ENCODE measurements at regions not wholly inside any gene's neighbourhood (a gene's known extent, or its start where the extent isn't known, plus 50 kb on each side); places are given as distances from the start of the nearest gene placed in this dataset.

DNA sequence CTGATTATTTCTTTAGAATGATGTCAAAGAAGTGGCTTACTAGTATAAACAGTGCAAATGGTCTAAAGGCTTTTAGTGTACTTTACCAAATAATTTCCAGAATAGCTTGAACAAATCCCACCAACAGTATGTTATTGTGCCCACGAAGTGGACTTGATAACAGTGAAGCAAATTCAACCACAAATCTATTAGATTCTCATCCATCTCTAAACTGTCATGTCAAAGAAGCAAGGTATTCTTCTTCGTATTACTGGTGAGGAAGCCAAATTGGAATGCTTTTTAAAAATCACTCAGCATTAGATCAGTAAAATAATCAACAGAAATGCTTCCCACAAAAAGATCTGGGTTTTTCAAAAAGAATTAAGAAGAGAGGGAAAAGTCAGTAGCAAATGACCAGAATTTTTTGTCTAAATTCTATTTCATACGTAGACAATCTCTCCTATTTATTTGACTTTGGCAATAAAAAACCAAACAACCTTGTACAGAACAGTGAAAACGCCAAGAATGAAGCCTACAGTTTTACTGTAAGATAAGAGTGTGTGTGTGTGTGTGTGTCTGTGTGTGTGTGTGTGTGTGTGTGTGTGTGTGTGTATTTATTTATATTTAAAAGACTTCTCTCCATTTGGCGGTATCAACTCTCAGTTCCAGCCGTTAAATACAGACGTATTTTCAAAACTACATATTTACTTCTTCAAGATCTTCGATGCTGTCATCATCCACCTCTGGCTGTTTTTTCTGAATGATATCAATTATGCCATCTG lies 114.6 kb downstream of the CYB561 start:
- H3K79me2 ChIP-seq (ENCODE audit: insufficient read depth, low read depth) = no peaks in the 10 kb centered on the region
- H3K27me3 ChIP-seq (ENCODE audit: insufficient read depth, low read depth) = no peaks in the 10 kb centered on the region
- no peak overlapping the region for H3K4me2 ChIP-seq
- no peak overlapping the region for H3K27ac ChIP-seq
- no peak overlapping the region for H2AFZ ChIP-seq (ENCODE audit: low read depth)
- H3K4me3 ChIP-seq (IDR thresholded peaks at IDR 0.05; ENCODE audit: insufficient read depth, low read depth, low read length) = no peak overlapping the region
- H3K9ac ChIP-seq = no peak overlapping the region
- no peak for TF ChIP-seq CTCF (conservative IDR thresholded peaks at IDR 0.05; ENCODE audit: low read depth, low read length)
- H3K36me3 ChIP-seq (ENCODE audit: insufficient read depth) = no peaks in the 10 kb centered on the region
- no peaks in the 10 kb centered on the region for H4K20me1 ChIP-seq (ENCODE audit: insufficient read depth)
- H3K4me1 ChIP-seq (ENCODE audit: low read depth, poor library complexity, severe bottlenecking) = peaks cover 13% of the 10 kb centered on the region

DNA sequence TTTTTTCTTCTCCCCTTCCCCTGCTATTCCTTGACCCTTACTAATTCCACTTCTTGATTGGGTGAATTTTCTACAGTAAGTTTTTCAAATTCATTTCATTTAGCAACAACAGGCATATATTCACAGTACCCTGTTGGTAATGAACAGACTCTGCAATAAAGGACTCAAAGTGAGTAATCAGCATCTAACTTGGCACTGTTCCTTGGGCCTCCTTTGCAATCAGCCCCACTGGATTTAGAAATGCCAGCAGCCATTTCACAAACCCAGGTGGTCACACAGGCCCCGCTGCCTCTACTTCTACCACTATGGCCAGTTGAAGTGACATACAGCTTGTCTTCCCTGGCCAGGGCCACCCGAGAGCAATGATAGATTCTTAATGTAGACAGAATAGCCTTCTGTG lies 113.8 kb downstream of the CYB561 start:
- no peak for TF ChIP-seq CTCF (conservative IDR thresholded peaks at IDR 0.05; ENCODE audit: low read depth, low read length)
- no peaks in the 10 kb centered on the region for H3K36me3 ChIP-seq (ENCODE audit: insufficient read depth)
- H3K4me1 ChIP-seq (ENCODE audit: low read depth, poor library complexity, severe bottlenecking) = peaks cover 13% of the 10 kb centered on the region
- H3K27me3 ChIP-seq (ENCODE audit: insufficient read depth, low read depth) = no peaks in the 10 kb centered on the region
- no peak overlapping the region for H3K4me3 ChIP-seq (IDR thresholded peaks at IDR 0.05; ENCODE audit: insufficient read depth, low read depth, low read length)
- H3K4me2 ChIP-seq = no peak overlapping the region
- no peaks in the 10 kb centered on the region for H4K20me1 ChIP-seq (ENCODE audit: insufficient read depth)
- no peak overlapping the region for H3K9ac ChIP-seq
- H3K79me2 ChIP-seq (ENCODE audit: insufficient read depth, low read depth) = no peaks in the 10 kb centered on the region
- no peak overlapping the region for H2AFZ ChIP-seq (ENCODE audit: low read depth)
- no peak overlapping the region for H3K27ac ChIP-seq

- no peaks in the 10 kb centered on the region for H4K20me1 ChIP-seq (ENCODE audit: insufficient read depth)
- peaks cover 13% of the 10 kb centered on the region for H3K4me1 ChIP-seq (ENCODE audit: low read depth, poor library complexity, severe bottlenecking)
- H3K36me3 ChIP-seq (ENCODE audit: insufficient read depth) = no peaks in the 10 kb centered on the region
- no peak overlapping the region for H2AFZ ChIP-seq (ENCODE audit: low read depth)
- no peaks in the 10 kb centered on the region for H3K79me2 ChIP-seq (ENCODE audit: insufficient read depth, low read depth)
- H3K4me3 ChIP-seq (IDR thresholded peaks at IDR 0.05; ENCODE audit: insufficient read depth, low read depth, low read length) = no peak overlapping the region
- TF ChIP-seq CTCF (conservative IDR thresholded peaks at IDR 0.05; ENCODE audit: low read depth, low read length) = no peak
- H3K27me3 ChIP-seq (ENCODE audit: insufficient read depth, low read depth) = no peaks in the 10 kb centered on the region
- H3K4me2 ChIP-seq = no peak overlapping the region
- no peak overlapping the region for H3K27ac ChIP-seq
- H3K9ac ChIP-seq = no peak overlapping the region
Observed at GRCh38 chr17:63333869-63334268, 112.2 kb downstream of the CYB561 start.

- TF ChIP-seq CTCF (conservative IDR thresholded peaks at IDR 0.05; ENCODE audit: low read depth, low read length) = no peak
- Histone ChIP-seq H3K27ac (no peak overlapping the region), H3K4me3 (IDR thresholded peaks at IDR 0.05; ENCODE audit: insufficient read depth, low read depth, low read length) (no peak overlapping the region), H3K27me3 (ENCODE audit: insufficient read depth, low read depth) (no peaks in the 10 kb centered on the region), H4K20me1 (ENCODE audit: insufficient read depth) (no peaks in the 10 kb centered on the region), H3K9ac (no peak overlapping the region), H3K4me2 (no peak overlapping the region), H3K36me3 (ENCODE audit: insufficient read depth) (no peaks in the 10 kb centered on the region), H3K79me2 (ENCODE audit: insufficient read depth, low read depth) (no peaks in the 10 kb centered on the region), H3K4me1 (ENCODE audit: low read depth, poor library complexity, severe bottlenecking) (no peaks in the 10 kb centered on the region), H2AFZ (ENCODE audit: low read depth) (no peak overlapping the region)
Observed at GRCh38 chr17:63335831-63336230, 110.3 kb downstream of the CYB561 start.

All from KMS-11 (cell line).